ENCODE measurements at regions not wholly inside any gene's neighbourhood (a gene's known extent, or its start where the extent isn't known, plus 50 kb on each side); places are given as distances from the start of the nearest gene placed in this dataset.

- DNase-seq: no peak
These were observed 513.6 kb downstream of the ANXA1 start for GRCh38 chr9:73665253-73665652.

- no peak for DNase-seq
These were observed 516.1 kb downstream of the ANXA1 start for GRCh38 chr9:73667749-73668148.

- no peak for DNase-seq
These were observed 529.2 kb downstream of the ANXA1 start for GRCh38 chr9:73680831-73681230.

GRCh38 chr9:73682789-73683188, 531.1 kb downstream of the ANXA1 start:
- no peak for DNase-seq

- no peak for DNase-seq
These were observed 532.4 kb downstream of the ANXA1 start for GRCh38 chr9:73683862-73684591.

- no peak for DNase-seq
These were observed 532.9 kb downstream of the ANXA1 start for GRCh38 chr9:73684601-73685000.

GRCh38 chr9:73685786-73686185, 534.1 kb downstream of the ANXA1 start:
- no peak for DNase-seq

GRCh38 chr9:73689051-73689870, 537.6 kb downstream of the ANXA1 start:
- DNase-seq: no peak

GRCh38 chr9:73701415-73702057, 549.9 kb downstream of the ANXA1 start:
- DNase-seq: no peak

- no peak for DNase-seq
These were observed 562.6 kb downstream of the ANXA1 start for GRCh38 chr9:73714294-73714693.

- no peak for DNase-seq
These were observed 563.9 kb downstream of the ANXA1 start for GRCh38 chr9:73715591-73715990.

GRCh38 chr9:73719660-73720059, 568.0 kb downstream of the ANXA1 start:
- DNase-seq: no peak

- DNase-seq: no peak
These were observed 568.9 kb downstream of the ANXA1 start for GRCh38 chr9:73720601-73721000.

GRCh38 chr9:73736270-73736669, 584.6 kb downstream of the ANXA1 start:
- DNase-seq: no peak

- no peak for DNase-seq
These were observed 587.3 kb downstream of the ANXA1 start for GRCh38 chr9:73738741-73739530.

GRCh38 chr9:73741316-73741715, 589.7 kb downstream of the ANXA1 start:
- no peak for DNase-seq

GRCh38 chr9:73742412-73742811, 590.7 kb downstream of the ANXA1 start:
- DNase-seq: no peak

GRCh38 chr9:73743826-73744225, 592.2 kb downstream of the ANXA1 start:
- DNase-seq: no peak

GRCh38 chr9:73745598-73745997, 593.9 kb downstream of the ANXA1 start:
- no peak for DNase-seq

- DNase-seq: no peak
These were observed 601.5 kb downstream of the ANXA1 start for GRCh38 chr9:73753171-73753570.

GRCh38 chr9:73761905-73762304, 610.2 kb downstream of the ANXA1 start:
- DNase-seq: no peak

GRCh38 chr9:73773896-73774295, 622.2 kb downstream of the ANXA1 start:
- no peak for DNase-seq

- no peak for DNase-seq
These were observed 624.1 kb downstream of the ANXA1 start for GRCh38 chr9:73775757-73776156.

All from right kidney (tissue), 1 donor.